Ovary (tissue), 7 donors: ENCODE measurements at regions not wholly inside any gene's neighbourhood (a gene's known extent, or its start where the extent isn't known, plus 50 kb on each side); places are given as distances from the start of the nearest gene placed in this dataset.

Experiments used
- DNase-seq, 5 donors: peaks; one replicate each; pipeline ENCODE4 v3.0.0-alpha.2; 2019 to 2020
- H3K27ac ChIP-seq, 2 donors: fragments of 200-600 bp; one replicate each; pipeline versions ENCODE4 v1.5.1 to v1.8.0; 2019 to 2022
- H3K27me3 ChIP-seq: fragments of 200-600 bp; one replicate; pipeline ENCODE4 v1.8.0; 2022
- H3K36me3 ChIP-seq: fragments of 200-600 bp; sonication (generic); one replicate; pipeline ENCODE4 v1.5.1; 2019
- H3K4me1 ChIP-seq: one replicate; pipeline ENCODE4 v1.8.1; 2013; ENCODE audit warnings: mild to moderate bottlenecking, moderate library complexity; ENCODE audit not compliant: insufficient read depth
- H3K4me3 ChIP-seq: fragments of 200-600 bp; sonication (generic); one replicate; pipeline ENCODE4 v1.5.1; 2017
- H3K9me3 ChIP-seq, 2 donors: fragments of 200-600 bp in 1 of 2; sonication (generic) in 1 of 2; one replicate each; pipeline versions ENCODE4 v1.5.1 to v1.8.1; 2013 to 2019; ENCODE audit warnings: mild to moderate bottlenecking in 1 of 2, moderate library complexity in 1 of 2
- EP300 ChIP-seq: sonication (generic); formaldehyde crosslinking; IDR thresholded peaks from one replicate; pipeline ENCODE4 v1.6.1; 2017; ENCODE audit warnings: antibody characterized with exemption
- POLR2A ChIP-seq: fragments of 450-650 bp; IDR thresholded peaks from one replicate; pipeline ENCODE4 v1.6.1; 2017; ENCODE audit warnings: antibody characterized with exemption, mild to moderate bottlenecking, moderate library complexity
- WGBS, 3 donors: extraction: QIAGEN DNeasy Blood & Tissue Kit in 1 of 3; methylation state at CpG; one replicate each; pipeline versions ENCODE4 v1.1.5 to v1.1.7; 2013 to 2017; 5-methylcytosine and 5-hydroxymethylcytosine counted together
- intact Hi-C, 4 donors: fragments of 100-400 bp; cut with DNase I; formaldehyde crosslinking; loops; one replicate each; pipeline versions ENCODE4 v1.11.0 to v1.15.1; 2022 to 2023
- TF ChIP-seq, protein P1 (sequence below), 3 donors: fragments of 450-650 bp in 2 of 3; fragments of 200-600 bp in 1 of 3; IDR thresholded peaks; one replicate each; pipeline versions ENCODE4 v1.5.1 to v1.8.0; 2016 to 2022; ENCODE audit warnings: antibody characterized with exemption in 3 of 3, mild to moderate bottlenecking in 1 of 3
- donor health status: DM: no; HTN: no; CAD: no; lungs with moderate emphysema.
- donor health status: DM: no; HTN: no; CAD: no.
- donor health status: Bipolar disorder and iron deficiency.
- donor health status: DM: no; HTN: no; CAD: no.
- donor health status: DM: yes; HTN: yes; CAD: no.

DNA sequence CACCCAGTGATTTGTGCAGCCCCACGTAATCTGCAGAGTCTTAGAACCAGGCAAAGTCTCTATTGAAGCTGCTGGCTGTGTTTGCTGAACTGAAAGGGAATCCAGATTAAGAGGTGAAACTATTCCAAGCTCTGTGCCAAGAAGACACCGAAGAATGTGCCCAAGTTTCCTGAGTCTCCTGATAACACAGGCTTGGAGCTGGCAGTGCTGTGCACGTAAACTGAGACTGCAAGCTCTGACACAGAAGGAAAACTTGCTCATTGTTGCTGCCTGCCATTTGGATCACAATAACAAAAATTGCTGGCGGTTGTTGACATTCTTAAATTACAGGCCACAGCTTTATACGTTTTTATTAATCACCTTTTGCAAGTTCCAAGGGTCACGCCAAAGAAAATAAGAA, 60.2 kb upstream of the VCX3B start:
- Histone ChIP-seq H3K4me3 (no peak overlapping the region), H3K27ac (no peak overlapping the region)
- intact Hi-C loops: no loop called here

DNA sequence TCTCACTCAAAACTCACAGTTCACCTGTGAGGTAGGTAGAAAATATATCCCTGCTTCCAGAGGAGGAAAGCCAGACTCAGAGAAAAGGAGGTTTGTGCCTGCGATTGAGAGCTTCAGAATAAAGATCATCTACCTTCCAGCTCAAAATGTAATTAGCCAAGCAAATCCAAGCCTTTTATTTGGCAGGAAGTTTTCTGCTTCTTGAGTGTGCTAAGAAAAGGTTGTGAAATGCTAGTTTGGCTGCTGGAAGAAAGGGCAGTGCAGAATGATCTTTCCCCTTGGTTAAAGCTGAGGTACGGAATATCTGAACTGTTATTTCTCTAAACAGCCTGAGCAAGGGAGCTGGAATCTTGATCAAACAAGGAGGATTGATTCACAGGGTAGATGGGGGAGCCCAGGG, 59.7 kb upstream of the VCX3B start:
- intact Hi-C loops: no loop called here
- no peaks in the 10 kb centered on the region for H3K36me3 ChIP-seq
- H3K4me1 ChIP-seq: no peaks in the 10 kb centered on the region
- H3K27me3 ChIP-seq: no peaks in the 10 kb centered on the region
- DNase-seq: no peak
- no peaks in the 10 kb centered on the region for H3K9me3 ChIP-seq
- TF ChIP-seq EP300 (no peak), POLR2A (no peak)
- TF ChIP-seq, protein P1, sequence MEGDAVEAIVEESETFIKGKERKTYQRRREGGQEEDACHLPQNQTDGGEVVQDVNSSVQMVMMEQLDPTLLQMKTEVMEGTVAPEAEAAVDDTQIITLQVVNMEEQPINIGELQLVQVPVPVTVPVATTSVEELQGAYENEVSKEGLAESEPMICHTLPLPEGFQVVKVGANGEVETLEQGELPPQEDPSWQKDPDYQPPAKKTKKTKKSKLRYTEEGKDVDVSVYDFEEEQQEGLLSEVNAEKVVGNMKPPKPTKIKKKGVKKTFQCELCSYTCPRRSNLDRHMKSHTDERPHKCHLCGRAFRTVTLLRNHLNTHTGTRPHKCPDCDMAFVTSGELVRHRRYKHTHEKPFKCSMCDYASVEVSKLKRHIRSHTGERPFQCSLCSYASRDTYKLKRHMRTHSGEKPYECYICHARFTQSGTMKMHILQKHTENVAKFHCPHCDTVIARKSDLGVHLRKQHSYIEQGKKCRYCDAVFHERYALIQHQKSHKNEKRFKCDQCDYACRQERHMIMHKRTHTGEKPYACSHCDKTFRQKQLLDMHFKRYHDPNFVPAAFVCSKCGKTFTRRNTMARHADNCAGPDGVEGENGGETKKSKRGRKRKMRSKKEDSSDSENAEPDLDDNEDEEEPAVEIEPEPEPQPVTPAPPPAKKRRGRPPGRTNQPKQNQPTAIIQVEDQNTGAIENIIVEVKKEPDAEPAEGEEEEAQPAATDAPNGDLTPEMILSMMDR (IDR thresholded peaks at IDR 0.05): no peak
- H3K4me3 ChIP-seq: no peak overlapping the region
- 30 to 42% (median 39%) methylated on average over 2 of the region's 2 CpGs for WGBS, 3 donors
- H3K27ac ChIP-seq: no peak overlapping the region

More for the DNA sequence above, 60.2 kb upstream of the VCX3B start:
- H3K9me3 ChIP-seq: no peaks in the 10 kb centered on the region
- no peaks in the 10 kb centered on the region for H3K36me3 ChIP-seq
- H3K4me1 ChIP-seq: no peaks in the 10 kb centered on the region
- no peak for DNase-seq
- WGBS, 3 donors: 18 to 36% (median 21%) methylated on average over 6 of the region's 6 CpGs
- no peak for TF ChIP-seq EP300
- TF ChIP-seq POLR2A: no peak
- TF ChIP-seq, protein P1 (IDR thresholded peaks at IDR 0.05): no peak
- H3K27me3 ChIP-seq: no peaks in the 10 kb centered on the region

DNA sequence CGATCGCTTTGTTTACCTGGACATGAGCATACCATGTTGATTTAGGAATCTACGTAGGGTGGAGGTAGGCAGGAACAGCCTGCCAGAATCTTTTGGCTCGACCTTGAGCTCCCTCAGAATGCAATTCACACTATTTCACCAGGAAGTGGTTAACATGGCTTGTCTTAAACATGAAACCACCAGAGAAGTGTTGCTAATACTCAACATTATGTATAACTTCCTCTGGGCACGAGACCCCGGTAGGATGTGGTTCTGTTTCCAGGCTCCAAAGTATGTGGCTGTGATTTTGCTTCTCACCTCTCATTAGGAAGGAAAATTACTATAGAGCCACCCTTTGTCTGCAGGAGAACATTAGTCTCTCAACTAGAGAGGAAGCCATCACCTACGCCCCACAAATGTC, 59.0 kb upstream of the VCX3B start:
- no peak for DNase-seq
- Histone ChIP-seq H3K36me3 (no peaks in the 10 kb centered on the region), H3K9me3 (no peaks in the 10 kb centered on the region), H3K4me1 (no peaks in the 10 kb centered on the region), H3K27me3 (no peaks in the 10 kb centered on the region), H3K27ac (no peak overlapping the region), H3K4me3 (no peak overlapping the region)
- intact Hi-C loops: no loop called here
- WGBS, 3 donors: 68 to 71% (median 69%) methylated on average over 7 of the region's 7 CpGs
- TF ChIP-seq EP300: no peak
- no peak for TF ChIP-seq POLR2A
- TF ChIP-seq, protein P1 (IDR thresholded peaks at IDR 0.05): no peak

DNA sequence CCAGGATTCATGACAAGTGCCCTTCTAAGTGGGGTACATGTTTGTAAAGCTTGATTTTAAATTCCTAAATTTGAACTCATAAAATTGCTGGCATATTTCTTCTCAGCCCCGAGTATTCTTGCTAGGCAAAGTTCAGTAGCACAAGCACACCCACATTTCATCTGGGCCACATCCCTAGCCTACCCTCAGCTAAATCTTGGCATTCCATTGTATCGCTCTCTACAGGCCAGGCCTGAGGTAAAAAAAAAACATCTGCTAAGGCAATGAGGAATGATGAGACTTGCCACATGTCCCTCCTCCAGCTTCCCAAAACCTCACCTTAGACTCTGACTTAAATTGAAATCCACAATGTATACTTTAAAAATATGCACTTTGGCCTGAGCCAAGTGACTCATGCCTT, 51.4 kb upstream of the VCX3B start:
- no peaks in the 10 kb centered on the region for H3K9me3 ChIP-seq
- H3K4me3 ChIP-seq: no peak overlapping the region
- no peaks in the 10 kb centered on the region for H3K36me3 ChIP-seq
- TF ChIP-seq EP300 (no peak), POLR2A (no peak)
- TF ChIP-seq, protein P1 (IDR thresholded peaks at IDR 0.05): no peak
- DNase-seq: no peak
- no peak overlapping the region for H3K27ac ChIP-seq
- no peaks in the 10 kb centered on the region for H3K27me3 ChIP-seq
- 59 to 74% (median 61%) methylated on average over 2 of the region's 2 CpGs for WGBS, 3 donors
- no peaks in the 10 kb centered on the region for H3K4me1 ChIP-seq
- intact Hi-C loops: no loop called here
